ENCODE measurements at regions not wholly inside any gene's neighbourhood (a gene's known extent, or its start where the extent isn't known, plus 50 kb on each side); places are given as distances from the start of the nearest gene placed in this dataset.

- DNase-seq (ENCODE audit: insufficient read length, low spot score) (no peak), FAIRE-seq (no peak)
- TF ChIP-seq POLR2AphosphoS5 (IDR thresholded peaks at IDR 0.05; ENCODE audit: low read depth, low read length) (no peak), SPI1 (IDR thresholded peaks at IDR 0.05; ENCODE audit: low read depth, low read length) (no peak), TAF1 (IDR thresholded peaks at IDR 0.05; ENCODE audit: low read depth, low read length) (no peak), PAX5 (IDR thresholded peaks at IDR 0.05; ENCODE audit: insufficient read depth, low read length, severe bottlenecking) (no peak), POLR2A (IDR thresholded peaks at IDR 0.05; ENCODE audit: low read depth, low read length) (no peak), POU2F2 (IDR thresholded peaks at IDR 0.05; ENCODE audit: low read depth, low read length) (no peak)
Observed at GRCh38 chrX:122813876-122814275, 370.2 kb upstream of the GRIA3 start.

GRCh38 chrX:122816288-122816687 is 367.8 kb upstream of the GRIA3 start:
- no peak for FAIRE-seq
- no peak for TF ChIP-seq POLR2AphosphoS5 (IDR thresholded peaks at IDR 0.05; ENCODE audit: low read depth, low read length)
- no peak for TF ChIP-seq POLR2A (IDR thresholded peaks at IDR 0.05; ENCODE audit: low read depth, low read length)
- TF ChIP-seq POU2F2 (IDR thresholded peaks at IDR 0.05; ENCODE audit: low read depth, low read length): no peak
- no peak for TF ChIP-seq SPI1 (IDR thresholded peaks at IDR 0.05; ENCODE audit: low read depth, low read length)
- no peak for TF ChIP-seq PAX5 (IDR thresholded peaks at IDR 0.05; ENCODE audit: insufficient read depth, low read length, severe bottlenecking)
- no peak for TF ChIP-seq TAF1 (IDR thresholded peaks at IDR 0.05; ENCODE audit: low read depth, low read length)
- DNase-seq (ENCODE audit: insufficient read length, low spot score): no peak

- TF ChIP-seq POLR2AphosphoS5 (IDR thresholded peaks at IDR 0.05; ENCODE audit: low read depth, low read length): no peak
- no peak for TF ChIP-seq SPI1 (IDR thresholded peaks at IDR 0.05; ENCODE audit: low read depth, low read length)
- TF ChIP-seq TAF1 (IDR thresholded peaks at IDR 0.05; ENCODE audit: low read depth, low read length): no peak
- TF ChIP-seq POU2F2 (IDR thresholded peaks at IDR 0.05; ENCODE audit: low read depth, low read length): no peak
- TF ChIP-seq PAX5 (IDR thresholded peaks at IDR 0.05; ENCODE audit: insufficient read depth, low read length, severe bottlenecking): no peak
- TF ChIP-seq POLR2A (IDR thresholded peaks at IDR 0.05; ENCODE audit: low read depth, low read length): no peak
- DNase-seq (ENCODE audit: insufficient read length, low spot score) (no peak), FAIRE-seq (no peak)
Observed at GRCh38 chrX:122817321-122817955, 366.6 kb upstream of the GRIA3 start.

- DNase-seq (ENCODE audit: insufficient read length, low spot score) (no peak), FAIRE-seq (no peak)
- no peak for TF ChIP-seq POU2F2 (IDR thresholded peaks at IDR 0.05; ENCODE audit: low read depth, low read length)
- TF ChIP-seq POLR2A (IDR thresholded peaks at IDR 0.05; ENCODE audit: low read depth, low read length): no peak
Observed at GRCh38 chrX:122818068-122818467, 366.0 kb upstream of the GRIA3 start.

- FAIRE-seq: no peak
- no peak for DNase-seq (ENCODE audit: insufficient read length, low spot score)
- TF ChIP-seq POLR2AphosphoS5 (IDR thresholded peaks at IDR 0.05; ENCODE audit: low read depth, low read length) (no peak), PAX5 (IDR thresholded peaks at IDR 0.05; ENCODE audit: insufficient read depth, low read length, severe bottlenecking) (no peak), SPI1 (IDR thresholded peaks at IDR 0.05; ENCODE audit: low read depth, low read length) (no peak), POLR2A (IDR thresholded peaks at IDR 0.05; ENCODE audit: low read depth, low read length) (no peak)
Observed at GRCh38 chrX:122833230-122833629, 350.8 kb upstream of the GRIA3 start.

GRCh38 chrX:122835886-122836285 is 348.2 kb upstream of the GRIA3 start:
- TF ChIP-seq POLR2AphosphoS5 (IDR thresholded peaks at IDR 0.05; ENCODE audit: low read depth, low read length) (no peak), SPI1 (IDR thresholded peaks at IDR 0.05; ENCODE audit: low read depth, low read length) (no peak), POU2F2 (IDR thresholded peaks at IDR 0.05; ENCODE audit: low read depth, low read length) (no peak), TAF1 (IDR thresholded peaks at IDR 0.05; ENCODE audit: low read depth, low read length) (no peak), PAX5 (IDR thresholded peaks at IDR 0.05; ENCODE audit: insufficient read depth, low read length, severe bottlenecking) (no peak), POLR2A (IDR thresholded peaks at IDR 0.05; ENCODE audit: low read depth, low read length) (no peak)
- no peak for DNase-seq (ENCODE audit: insufficient read length, low spot score)
- FAIRE-seq: no peak

GRCh38 chrX:122850326-122850725 is 333.8 kb upstream of the GRIA3 start:
- DNase-seq (ENCODE audit: insufficient read length, low spot score) (no peak), FAIRE-seq (no peak)
- no peak for TF ChIP-seq SPI1 (IDR thresholded peaks at IDR 0.05; ENCODE audit: low read depth, low read length)
- no peak for TF ChIP-seq PAX5 (IDR thresholded peaks at IDR 0.05; ENCODE audit: insufficient read depth, low read length, severe bottlenecking)
- TF ChIP-seq POLR2A (IDR thresholded peaks at IDR 0.05; ENCODE audit: low read depth, low read length): no peak

GRCh38 chrX:122856205-122856604 is 327.9 kb upstream of the GRIA3 start:
- DNase-seq (ENCODE audit: insufficient read length, low spot score): no peak
- FAIRE-seq: no peak
- TF ChIP-seq PAX5 (IDR thresholded peaks at IDR 0.05; ENCODE audit: insufficient read depth, low read length, severe bottlenecking) (no peak), SPI1 (IDR thresholded peaks at IDR 0.05; ENCODE audit: low read depth, low read length) (no peak), TAF1 (IDR thresholded peaks at IDR 0.05; ENCODE audit: low read depth, low read length) (no peak), POLR2A (IDR thresholded peaks at IDR 0.05; ENCODE audit: low read depth, low read length) (no peak), POU2F2 (IDR thresholded peaks at IDR 0.05; ENCODE audit: low read depth, low read length) (no peak), POLR2AphosphoS5 (IDR thresholded peaks at IDR 0.05; ENCODE audit: low read depth, low read length) (no peak)

GRCh38 chrX:122857734-122858133 is 326.3 kb upstream of the GRIA3 start:
- no peak for FAIRE-seq
- TF ChIP-seq POLR2AphosphoS5 (IDR thresholded peaks at IDR 0.05; ENCODE audit: low read depth, low read length) (no peak), PAX5 (IDR thresholded peaks at IDR 0.05; ENCODE audit: insufficient read depth, low read length, severe bottlenecking) (no peak), POLR2A (IDR thresholded peaks at IDR 0.05; ENCODE audit: low read depth, low read length) (no peak), TAF1 (IDR thresholded peaks at IDR 0.05; ENCODE audit: low read depth, low read length) (no peak), POU2F2 (IDR thresholded peaks at IDR 0.05; ENCODE audit: low read depth, low read length) (no peak), SPI1 (IDR thresholded peaks at IDR 0.05; ENCODE audit: low read depth, low read length) (no peak)
- DNase-seq (ENCODE audit: insufficient read length, low spot score): no peak

GRCh38 chrX:122863067-122863466 is 321.0 kb upstream of the GRIA3 start:
- FAIRE-seq: no peak
- TF ChIP-seq POLR2AphosphoS5 (IDR thresholded peaks at IDR 0.05; ENCODE audit: low read depth, low read length): no peak

More at GRCh38 chrX:122863067-122863466, 321.0 kb upstream of the GRIA3 start:
- no peak for DNase-seq (ENCODE audit: insufficient read length, low spot score)
